NCI-H1105 treated with DMSO at 0.1 percent for 48 hours (cell line): ENCODE measurements at regions not wholly inside any gene's neighbourhood (a gene's known extent, or its start where the extent isn't known, plus 50 kb on each side); places are given as distances from the start of the nearest gene placed in this dataset.

ENCODE experiments used
- DNase-seq: peaks from one replicate; lab custom pipeline; 2025; lab: John Stamatoyannopoulos, UW

DNA sequence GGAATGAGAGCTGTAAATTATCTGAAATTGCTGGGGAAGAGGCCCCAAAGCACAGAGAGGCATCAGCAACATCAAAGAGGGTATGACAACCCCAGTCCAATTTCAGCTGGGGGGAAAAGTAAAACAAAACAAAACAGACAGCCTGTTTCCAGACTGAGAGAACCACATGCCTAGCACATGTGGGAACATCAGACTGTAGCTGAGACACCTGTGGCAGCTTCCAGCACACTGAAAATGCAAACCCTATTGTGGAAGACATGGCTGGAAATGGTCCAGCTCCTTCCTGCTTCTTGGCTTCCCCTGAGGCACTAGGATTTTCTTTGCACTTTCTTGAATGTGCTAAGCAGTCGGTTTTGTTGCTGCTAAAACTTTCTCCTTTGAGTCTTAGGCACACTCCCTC lies 240.9 kb upstream of the STS start:
- no peak for DNase-seq

DNA sequence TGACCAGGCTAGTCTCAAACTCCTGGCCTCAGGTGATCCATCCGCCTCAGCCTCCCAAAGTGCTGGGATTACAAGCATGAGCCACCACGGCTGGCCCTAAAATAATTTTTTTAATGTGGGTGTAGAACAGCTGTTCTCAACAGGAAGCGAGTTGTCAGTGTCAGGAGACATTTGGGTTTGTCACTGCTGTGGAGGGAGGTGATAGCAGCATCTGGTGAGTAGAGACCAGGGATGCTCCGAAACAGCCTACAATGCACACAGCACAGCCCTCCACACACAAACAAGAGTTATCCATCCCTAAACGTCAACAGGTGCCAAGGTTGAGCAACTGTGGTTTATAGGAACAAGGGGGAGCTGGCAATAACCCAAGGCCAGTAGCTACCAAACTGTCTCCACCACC lies 243.4 kb upstream of the STS start:
- no peak for DNase-seq

DNA sequence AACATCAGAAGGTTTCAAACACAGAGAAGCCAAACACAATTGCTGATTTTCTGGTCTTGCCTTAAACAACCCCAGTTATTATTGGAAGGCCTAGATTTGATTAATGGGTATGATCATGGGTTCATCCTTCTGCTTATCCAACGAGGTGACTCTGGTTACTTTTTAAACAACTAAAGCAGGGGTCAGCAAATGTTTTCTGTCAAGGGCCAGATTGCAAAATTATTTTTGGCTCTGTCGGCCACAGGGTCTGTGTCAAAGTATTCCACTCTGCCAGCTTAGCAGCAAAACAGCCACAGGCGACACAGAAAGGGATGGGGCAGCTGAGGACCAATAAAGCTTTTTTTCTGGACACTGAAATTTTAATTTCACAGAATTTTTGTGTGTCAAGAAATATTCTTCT lies 249.1 kb upstream of the STS start:
- no peak for DNase-seq

DNA sequence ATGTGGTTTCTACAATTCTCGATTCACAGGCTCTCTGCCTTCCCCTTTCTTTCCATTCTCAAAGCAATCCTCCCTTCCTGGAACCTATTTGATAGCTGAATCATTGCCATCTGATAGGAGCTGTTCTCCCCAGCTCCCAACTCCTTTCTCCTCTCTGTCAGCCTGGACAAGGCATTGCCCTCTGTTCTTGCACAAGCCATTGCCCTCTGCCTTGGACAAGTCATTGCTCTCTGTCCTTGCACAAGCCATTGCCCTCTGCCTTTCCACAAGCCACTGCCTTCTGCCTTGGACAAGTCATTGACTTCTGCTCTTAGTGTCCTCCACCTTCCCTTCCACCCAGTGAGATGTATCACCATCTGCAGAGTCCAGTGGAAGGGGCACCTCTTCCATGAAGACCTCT lies 256.1 kb upstream of the STS start:
- DNase-seq = no peak

DNA sequence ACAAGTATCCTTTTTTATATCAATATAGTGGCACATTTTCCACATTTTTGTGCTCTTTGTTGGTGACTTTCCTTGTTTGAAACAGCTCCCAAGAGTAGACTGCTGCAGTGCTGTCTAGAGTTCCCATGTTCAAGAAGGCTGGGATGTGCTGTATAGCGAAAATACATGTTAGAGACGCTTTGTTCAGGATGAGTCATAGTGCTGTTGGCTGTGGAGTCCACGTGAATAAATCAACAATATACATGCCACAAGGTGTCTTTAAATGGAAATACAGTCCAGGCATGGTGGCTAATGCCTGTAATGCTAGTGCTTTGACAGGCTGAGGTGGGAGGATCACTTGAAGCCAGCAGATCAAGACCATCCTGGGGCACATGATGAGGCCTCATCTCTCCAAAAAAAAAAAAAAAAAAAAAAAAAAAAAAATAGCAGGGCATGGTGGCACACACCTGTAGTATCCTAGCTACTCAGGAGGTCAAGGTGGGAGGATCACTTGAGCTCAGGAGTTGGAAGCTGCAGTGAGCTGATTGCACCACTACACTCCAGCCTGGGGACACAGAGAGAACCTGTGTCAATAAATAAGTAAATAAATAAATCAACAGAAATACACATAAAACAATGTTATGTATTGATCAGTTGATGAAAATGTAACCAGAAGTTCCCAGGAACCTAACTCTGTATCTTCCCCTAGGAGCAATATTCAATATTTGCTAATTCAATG lies 256.8 kb upstream of the STS start:
- DNase-seq = no peak

DNA sequence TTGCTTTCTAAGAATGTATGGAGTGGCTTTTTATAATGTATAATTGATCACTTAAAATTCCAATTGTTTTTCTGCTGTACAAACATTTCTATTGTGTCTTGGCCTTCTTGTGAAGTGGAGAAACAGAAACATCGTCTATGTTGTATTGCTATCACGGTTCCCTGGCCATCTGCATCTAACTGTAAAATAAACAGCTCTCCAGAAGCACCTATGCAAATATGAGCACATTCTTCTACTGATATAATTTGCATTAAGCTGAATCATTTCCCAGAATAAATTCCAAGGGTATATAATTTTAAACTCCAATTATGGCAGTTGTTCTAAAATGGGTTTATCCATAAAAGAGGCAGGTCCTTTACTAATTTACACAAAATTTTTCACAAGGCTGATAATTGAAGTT lies 261.6 kb upstream of the STS start:
- DNase-seq = peak; percentile 6

DNA sequence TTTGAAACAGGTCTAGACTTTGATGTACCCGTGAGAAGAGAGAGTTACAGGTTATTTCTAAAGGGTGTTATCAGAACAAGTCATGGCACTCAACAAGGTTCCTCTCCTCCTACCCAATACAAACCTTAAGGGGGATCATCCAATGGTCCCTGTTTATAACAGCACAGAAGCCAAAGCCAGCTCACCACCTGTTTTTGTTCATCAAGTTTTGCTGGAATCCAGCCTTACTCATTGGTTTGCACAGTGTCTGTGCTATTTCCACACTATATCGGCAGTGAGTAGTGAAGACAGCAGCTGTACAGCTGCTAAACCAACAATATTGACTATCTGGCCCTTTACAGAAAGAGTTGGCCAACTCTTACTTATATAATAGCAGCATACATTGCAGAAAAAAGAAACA lies 262.1 kb upstream of the STS start:
- DNase-seq = no peak

DNA sequence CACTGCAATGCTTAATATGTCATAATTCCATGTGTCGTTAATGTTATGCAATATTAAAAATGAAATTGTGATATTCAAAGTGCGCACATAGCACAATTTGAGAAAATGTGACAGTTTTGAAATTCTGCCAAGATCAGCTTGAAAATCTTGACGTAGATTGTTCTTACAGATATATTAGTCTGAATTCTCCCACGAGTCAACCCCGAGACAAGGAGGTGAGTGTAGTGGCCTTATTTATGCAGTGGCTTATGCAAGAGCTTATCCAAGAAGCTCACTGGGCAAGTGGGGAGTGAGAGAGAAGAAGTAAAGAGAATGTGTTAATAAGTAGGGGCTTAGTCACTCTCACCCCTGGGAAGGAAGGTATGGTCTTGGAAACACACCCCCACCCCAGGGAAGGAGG lies 286.1 kb upstream of the STS start:
- no peak for DNase-seq

DNA sequence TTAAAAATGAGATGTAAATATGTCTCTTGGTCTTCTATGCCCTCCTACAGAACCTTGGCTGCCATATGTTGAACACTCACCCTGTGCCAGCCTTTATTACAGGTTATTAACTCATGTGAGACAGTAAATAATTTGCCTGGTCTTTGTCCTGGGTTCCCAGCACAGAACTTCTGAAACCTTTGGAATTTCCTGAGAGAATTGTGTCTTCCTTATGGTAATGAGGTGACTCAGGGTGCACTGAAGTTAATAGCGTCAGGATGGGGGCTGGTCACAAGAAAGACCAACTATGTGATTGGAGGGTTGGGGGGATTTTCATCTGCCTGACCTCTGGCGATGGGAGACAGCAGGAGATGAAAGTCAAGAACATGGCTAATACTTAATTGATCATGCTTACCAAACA lies 289.8 kb upstream of the STS start:
- no peak for DNase-seq

DNA sequence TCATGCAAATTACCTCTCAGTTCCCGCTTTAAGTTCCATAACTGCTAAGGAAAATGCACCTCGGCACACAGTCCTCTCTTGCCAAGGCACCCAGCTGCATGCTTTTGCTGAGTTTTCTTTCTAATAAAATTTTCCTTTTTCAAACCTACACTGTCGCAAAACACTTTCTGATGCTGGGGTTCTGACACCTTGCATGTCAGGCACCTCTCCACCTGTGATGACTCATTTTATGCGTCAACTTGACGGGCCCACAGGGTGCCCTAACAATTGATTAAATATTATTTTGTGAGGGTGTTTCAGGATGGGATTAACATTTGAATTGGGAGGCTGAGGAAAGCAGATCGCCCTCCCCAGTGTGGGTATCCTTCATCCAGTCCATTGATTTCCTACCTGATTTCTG lies 291.0 kb upstream of the STS start:
- DNase-seq = no peak

DNA sequence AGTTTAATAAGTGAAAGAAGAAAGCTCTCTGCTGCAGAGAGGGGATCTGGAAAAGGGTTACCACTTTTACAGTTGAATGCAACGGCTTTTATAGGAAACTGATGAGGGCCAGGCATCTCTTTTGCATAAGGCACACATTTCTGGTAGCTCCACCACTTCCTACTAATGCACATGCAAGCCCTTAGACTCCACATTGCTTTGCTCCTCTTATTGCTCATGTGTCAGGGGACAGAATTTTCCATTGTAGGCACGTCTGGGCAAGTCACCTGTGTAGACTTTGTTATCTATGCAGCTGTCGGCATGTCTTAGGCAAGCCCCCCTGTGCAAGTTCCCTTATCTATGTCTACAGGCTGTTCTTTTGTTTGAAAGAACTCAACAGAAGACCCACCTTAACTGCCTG lies 294.6 kb upstream of the STS start:
- peak; percentile 18 for DNase-seq

DNA sequence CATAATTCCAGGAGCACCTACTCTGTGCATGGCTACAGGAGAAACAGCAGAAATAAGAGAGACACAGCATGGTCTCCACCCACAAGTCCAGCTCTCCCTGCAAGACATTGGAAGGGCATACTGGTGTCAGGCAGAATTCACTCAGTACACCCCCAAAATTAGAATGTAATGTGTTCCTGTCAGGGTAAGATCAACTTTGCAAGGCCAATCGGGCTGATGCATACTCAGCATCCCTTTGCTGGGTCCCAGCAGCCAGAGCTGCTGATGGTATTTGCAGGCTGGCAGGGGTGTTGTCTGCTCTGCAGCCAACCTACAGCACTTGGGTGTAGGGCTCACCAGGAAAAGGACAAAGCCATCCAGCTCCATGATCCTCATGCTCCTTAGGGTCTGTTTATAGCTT lies 295.4 kb upstream of the STS start:
- DNase-seq = no peak

DNA sequence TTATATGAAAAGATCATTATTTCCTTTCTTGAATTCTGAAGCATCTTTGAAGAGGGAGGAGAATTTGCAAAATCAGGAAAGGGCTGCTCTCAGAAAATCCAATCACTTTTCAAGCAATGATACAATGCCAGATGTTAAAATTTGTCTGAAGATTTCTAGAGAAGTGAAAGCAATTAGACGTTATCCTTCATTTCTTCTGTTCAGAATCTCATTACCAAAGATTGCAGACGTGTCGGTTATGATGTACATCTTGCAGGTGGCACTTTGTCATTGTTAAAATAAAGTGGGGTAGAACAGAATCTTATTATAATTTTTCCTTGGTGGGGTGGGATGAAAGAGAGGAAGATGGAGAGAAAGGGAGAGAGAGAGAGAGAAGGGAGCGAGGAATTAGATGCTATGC lies 296.4 kb upstream of the STS start:
- DNase-seq = no peak

DNA sequence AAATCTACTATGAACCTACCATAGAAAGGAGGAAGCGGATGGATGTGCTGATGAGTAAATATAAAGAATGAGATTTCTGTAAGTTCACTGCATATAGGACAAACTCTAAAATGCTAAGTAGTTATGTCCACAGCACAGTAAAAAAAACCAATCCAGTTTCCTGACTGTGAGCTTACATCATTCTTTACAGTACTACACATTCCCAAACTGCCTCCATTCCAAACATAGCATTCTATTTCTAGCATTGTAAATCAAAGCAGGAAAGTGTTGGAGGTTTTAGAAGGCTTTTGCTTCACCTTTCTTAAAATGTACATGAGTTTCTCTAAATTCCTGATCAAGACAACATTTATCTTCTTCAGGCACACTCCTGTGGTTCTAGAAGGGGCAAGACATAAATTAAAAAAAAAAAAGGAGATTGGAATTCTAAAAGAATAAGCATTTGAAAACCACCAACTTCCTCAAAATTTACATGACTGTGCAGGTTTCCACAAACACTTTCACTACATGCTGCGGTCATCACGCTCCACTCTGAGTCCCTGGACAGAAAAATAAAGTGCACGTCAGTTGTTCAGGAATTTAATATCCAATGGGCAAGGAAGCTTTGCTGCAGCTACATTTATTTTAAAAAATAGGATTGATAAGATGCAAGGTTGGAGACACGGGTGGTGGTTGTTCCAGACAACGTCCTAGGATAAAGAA lies 297.6 kb upstream of the STS start:
- DNase-seq = no peak

DNA sequence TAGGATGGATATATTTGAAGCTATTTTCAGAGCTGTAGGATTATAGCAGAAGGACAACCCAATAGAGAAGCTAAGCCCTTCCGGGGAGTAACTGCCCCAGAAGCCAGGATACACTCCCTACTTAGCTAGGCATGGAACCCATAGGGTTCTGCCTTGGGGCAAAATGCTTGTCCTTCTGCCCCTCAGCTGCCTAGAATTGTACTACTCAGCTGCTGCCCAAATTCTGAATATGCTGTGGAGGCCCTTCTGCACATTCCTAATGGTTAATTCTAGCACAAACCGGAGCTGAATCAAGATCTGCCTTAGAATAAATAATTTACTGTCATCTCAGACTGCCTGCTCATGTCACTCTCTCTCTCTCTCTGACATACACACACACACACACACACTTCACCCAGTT lies 297.7 kb upstream of the VCX3A start:
- DNase-seq = no peak

DNA sequence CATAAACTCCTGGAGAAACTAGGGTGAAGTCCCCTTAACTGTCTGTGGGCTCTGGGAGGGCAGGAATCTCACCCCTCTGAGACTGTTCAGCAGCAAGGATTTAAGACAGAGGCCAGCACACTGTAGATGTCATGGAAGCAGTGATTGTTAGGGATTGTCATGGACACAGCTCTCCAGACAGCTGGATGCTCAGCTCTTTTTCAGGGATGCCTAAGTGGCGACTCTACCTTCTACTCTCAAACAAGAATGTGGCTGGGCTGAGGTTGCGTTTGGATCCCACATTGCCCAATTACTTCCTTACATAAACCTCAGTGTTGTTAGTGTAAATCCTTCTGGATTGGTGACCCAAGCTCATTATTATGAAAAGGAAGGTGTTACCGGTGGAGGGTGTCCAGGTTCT lies 291.9 kb upstream of the VCX3A start:
- DNase-seq = no peak

DNA sequence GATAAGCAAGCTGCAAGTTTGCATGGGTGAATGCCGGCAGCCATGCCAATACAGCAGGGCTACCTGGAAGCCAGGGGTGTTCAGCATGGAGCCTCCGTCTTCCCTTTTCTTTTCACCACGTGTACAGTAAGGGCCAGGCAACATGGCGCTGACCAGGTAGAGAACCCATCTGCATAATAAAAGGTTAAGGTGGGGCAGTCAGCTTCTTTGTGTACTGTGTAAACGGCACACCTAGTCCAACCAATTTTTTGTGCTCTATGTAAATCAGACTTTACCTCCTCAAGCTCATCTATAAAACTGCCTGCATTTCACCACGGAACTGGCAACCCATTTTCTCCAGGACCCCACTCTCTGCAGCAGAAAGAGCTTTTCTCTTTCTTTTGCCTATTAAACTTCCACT lies 286.8 kb upstream of the VCX3A start:
- DNase-seq = no peak

DNA sequence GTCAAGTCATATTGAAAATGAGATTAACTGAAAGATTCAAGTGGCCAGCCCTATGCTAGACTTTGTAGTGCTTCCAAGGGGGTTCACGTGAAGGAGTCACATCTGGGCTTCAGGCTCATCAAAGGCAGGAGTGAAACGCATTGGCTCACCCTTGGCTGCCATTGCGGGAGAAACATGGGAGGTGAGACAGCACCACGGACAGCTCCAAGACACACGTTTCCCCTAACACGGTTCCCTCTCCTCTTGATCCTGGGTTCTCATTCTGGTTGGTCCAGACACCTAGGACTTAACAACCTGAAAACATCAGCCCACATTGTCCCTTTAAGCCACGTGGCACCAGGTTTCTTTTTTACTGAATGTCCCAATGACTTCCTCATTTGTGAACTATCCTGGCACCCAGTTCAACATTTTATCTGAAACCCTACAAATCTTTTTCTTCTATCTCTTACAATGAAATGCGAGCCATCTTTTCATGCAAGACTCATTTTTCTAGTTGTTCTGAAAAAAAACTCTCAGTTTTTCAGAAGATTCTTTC lies 279.0 kb upstream of the VCX3A start:
- DNase-seq = no peak

DNA sequence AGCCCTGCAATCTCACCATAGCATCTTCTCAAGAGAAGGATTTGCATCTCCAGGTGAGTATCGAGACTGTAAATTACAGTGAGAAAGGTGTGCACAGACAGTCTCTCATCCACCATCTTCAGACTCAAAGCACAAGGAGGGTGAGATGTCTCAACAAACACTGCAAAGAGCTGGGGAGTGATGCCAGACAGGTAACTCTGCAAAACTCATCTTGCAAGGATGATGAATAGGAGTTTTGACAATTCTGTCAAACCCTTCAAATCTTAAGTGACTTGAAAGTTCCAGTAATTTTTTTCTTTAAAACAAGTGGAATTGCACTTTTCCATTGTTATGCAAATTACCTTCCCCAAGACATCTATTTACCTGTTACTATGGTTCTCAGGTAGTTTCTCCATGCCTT lies 277.2 kb upstream of the VCX3A start:
- no peak for DNase-seq

DNA sequence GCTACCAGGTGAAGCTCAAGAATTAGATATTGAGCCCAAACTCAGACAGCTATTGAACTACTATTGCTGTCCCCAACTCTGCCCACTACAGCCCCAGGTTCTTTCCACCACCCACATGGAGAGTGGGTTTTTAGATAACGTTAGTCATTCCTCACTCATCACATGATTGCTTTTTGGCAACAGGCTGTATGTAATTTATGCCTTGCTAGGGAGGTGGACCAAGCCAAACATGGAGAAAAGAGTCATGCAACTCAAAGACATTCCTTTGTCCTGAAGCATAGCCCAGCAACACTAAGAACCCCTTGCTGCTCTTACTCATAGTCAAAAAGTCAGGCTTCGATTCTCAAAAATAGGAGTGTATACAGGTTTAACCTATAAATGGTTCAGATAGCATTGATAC lies 275.9 kb upstream of the VCX3A start:
- DNase-seq = no peak

DNA sequence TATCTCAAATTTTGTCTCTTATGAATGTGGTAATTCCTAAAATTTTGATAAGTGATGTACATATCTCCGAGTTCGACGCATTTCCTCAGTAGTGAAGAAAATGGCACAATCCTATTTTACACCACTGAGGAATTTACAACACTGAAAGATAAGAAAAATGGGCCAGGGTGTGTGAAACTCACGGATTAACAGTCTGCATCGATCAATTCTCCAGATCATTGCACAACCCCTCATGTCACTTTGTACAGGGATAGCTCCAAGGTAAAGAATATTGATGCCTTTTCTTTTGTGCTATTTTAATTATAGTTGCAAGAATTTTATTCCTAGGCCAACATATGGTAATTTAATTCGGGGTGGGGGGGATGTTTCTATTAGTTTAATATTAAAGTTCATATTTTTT lies 268.7 kb upstream of the VCX3A start:
- no peak for DNase-seq

DNA sequence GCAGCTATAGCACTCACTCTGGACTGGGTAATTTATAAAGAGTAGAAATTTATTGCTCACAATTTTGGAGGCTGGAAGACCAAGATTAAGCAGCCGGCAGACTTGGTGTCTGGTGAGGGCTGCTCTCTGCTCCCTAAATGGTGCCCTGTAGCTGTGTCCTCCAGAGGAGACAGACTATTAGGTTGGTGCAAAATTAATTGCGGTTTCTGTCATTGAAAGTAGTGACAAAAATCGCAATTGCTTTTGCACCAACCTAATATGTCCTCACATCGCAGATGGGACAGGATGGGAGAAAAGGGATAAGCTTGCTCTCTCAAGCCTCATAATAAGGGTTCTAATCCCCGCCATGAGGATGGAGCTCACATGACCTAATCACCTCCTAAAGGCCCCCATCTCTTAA lies 258.1 kb upstream of the VCX3A start:
- DNase-seq = no peak

DNA sequence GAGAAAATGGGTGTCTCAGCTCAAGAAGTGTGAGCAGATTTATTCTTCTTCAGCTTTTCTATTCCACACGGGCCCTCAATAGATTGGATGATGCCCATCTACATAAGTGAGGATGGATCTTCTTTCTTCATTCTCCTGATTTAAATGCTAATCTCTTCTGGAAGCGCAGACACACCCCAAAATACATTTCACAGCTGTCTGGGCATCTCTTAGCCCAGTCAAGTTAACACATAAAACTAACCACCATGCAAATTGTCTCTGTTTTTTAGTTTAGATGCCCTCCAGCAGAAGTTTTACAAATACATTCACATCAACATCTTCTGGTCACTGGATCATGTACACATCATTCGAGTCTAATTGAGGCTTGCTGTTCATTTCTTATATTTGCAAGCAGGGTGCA lies 249.0 kb upstream of the VCX3A start:
- DNase-seq = no peak

DNA sequence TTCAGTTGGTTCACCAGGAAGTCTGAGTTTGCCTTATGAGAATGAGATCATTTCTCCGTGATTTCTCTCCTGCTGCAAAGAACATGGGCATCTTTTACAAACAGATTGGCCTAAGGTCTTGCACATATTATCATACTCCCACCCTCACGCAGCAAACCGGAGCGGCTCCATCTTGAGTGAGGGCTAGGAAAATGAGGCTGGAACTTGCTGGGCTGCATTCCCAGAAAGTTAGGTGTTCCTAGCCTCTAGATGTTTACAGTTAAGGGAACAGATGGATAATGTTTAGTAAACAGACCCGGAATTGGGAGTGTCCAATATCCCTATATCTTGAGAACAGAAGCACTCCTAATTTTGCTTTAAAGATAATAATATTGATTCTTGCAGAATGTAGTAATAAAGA lies 247.9 kb upstream of the VCX3A start:
- no peak for DNase-seq
